ENCODE measurements at regions not wholly inside any gene's neighbourhood (a gene's known extent, or its start where the extent isn't known, plus 50 kb on each side); places are given as distances from the start of the nearest gene placed in this dataset.

- Mint-ChIP-seq H3K27ac (no peak overlapping the region), H3K4me3 (no peak overlapping the region)
- H3K27ac ChIP-seq (ENCODE audit: low read depth, low read length): no peak overlapping the region
Measured at GRCh38 chr2:133768256-133768655, 200.0 kb upstream of the NCKAP5 start.

GRCh38 chr2:133768658-133769435 lies 200.6 kb upstream of the NCKAP5 start:
- Mint-ChIP-seq H3K27ac (no peak overlapping the region), H3K4me1 (peaks cover 4% of the 10 kb centered on the region), H3K9me3 (no peaks in the 10 kb centered on the region), H3K27me3 (ENCODE audit: insufficient read depth) (peaks cover 5% of the 10 kb centered on the region), H3K36me3 (ENCODE audit: low read depth) (no peaks in the 10 kb centered on the region), H3K4me3 (no peak overlapping the region)
- Histone ChIP-seq H3K9me3 (ENCODE audit: control insufficient read depth, low read length) (no peaks in the 10 kb centered on the region), H3K4me3 (ENCODE audit: low read length) (no peak overlapping the region), H3K9ac (ENCODE audit: extremely low read depth, low read length, poor library complexity, severe bottlenecking) (no peak overlapping the region), H3K36me3 (ENCODE audit: control insufficient read depth, insufficient read depth, low read length) (no peaks in the 10 kb centered on the region), H3K27ac (ENCODE audit: low read depth, low read length) (no peak overlapping the region), H3K27me3 (ENCODE audit: control insufficient read depth, insufficient read depth, low read length, poor library complexity, severe bottlenecking) (peaks cover 11% of the 10 kb centered on the region), H3K4me1 (ENCODE audit: control insufficient read depth, insufficient read depth, low read length) (no peaks in the 10 kb centered on the region)
- TF ChIP-seq CTCF (conservative IDR thresholded peaks at IDR 0.05): no peak
- DNase-seq: no peak
- WGBS, 2 experiments (ENCODE audit: insufficient coverage in 1 of 2, insufficient read length in 1 of 2): 92 to 98% methylated on average over 5 to 6 of the region's 6 CpGs

More at GRCh38 chr2:133768256-133768655, 200.0 kb upstream of the NCKAP5 start:
- H3K36me3 ChIP-seq (ENCODE audit: control insufficient read depth, insufficient read depth, low read length): no peaks in the 10 kb centered on the region
- no peaks in the 10 kb centered on the region for H3K4me1 ChIP-seq (ENCODE audit: control insufficient read depth, insufficient read depth, low read length)
- Mint-ChIP-seq H3K9me3 (no peaks in the 10 kb centered on the region), H3K27me3 (ENCODE audit: insufficient read depth) (peaks cover 5% of the 10 kb centered on the region), H3K4me1 (peaks cover 4% of the 10 kb centered on the region), H3K36me3 (ENCODE audit: low read depth) (no peaks in the 10 kb centered on the region)
- H3K9ac ChIP-seq (ENCODE audit: extremely low read depth, low read length, poor library complexity, severe bottlenecking): no peak overlapping the region
- H3K9me3 ChIP-seq (ENCODE audit: control insufficient read depth, low read length): no peaks in the 10 kb centered on the region
- WGBS, 2 experiments (ENCODE audit: insufficient coverage in 1 of 2, insufficient read length in 1 of 2): 96 to 100% methylated on average over 2 of the region's 2 CpGs
- no peak overlapping the region for H3K4me3 ChIP-seq (ENCODE audit: low read length)
- H3K27me3 ChIP-seq (ENCODE audit: control insufficient read depth, insufficient read depth, low read length, poor library complexity, severe bottlenecking): peaks cover 11% of the 10 kb centered on the region
- DNase-seq: no peak
- no peak for TF ChIP-seq CTCF (conservative IDR thresholded peaks at IDR 0.05)

DNA sequence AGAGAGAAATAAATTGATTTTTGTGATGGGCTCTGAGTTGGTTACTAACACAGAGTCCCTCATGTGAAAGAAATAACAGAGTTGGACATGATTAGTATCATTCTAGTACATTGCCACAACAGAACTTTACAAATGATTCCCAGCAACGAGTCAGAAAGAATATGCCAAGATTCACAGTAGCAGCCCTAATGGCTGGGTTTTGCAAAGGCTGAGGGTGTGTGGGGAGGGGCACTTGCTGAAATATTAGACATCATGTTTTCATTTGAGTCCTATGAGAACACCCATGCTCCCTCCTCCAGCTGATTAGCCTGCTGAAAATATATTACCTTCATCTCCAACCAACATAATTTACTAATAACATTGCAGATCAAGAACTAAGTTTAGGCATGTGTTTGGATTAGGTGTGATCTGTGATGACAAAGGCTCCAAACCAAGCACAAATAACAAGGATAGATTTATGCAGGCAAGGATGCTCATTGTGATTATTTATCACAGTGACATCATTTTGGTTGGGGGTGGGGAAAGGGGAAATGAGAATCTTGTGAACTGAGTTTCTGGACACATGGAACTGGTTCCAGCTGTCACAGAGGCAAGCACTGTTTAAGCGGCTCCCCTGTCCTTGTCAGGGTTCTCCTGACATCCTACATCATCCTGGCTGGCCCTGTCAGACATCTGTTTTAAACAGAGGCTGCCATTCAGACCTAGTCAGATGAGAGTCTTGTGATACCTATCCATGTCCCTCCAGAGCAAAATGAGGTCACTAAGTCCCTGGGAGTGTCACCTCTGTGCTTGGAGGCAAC lies 205.8 kb upstream of the NCKAP5 start:
- Mint-ChIP-seq H3K4me1 (no peaks in the 10 kb centered on the region), H3K4me3 (no peak overlapping the region), H3K27ac (no peak overlapping the region), H3K27me3 (ENCODE audit: insufficient read depth) (peaks cover 5% of the 10 kb centered on the region), H3K9me3 (no peaks in the 10 kb centered on the region), H3K36me3 (ENCODE audit: low read depth) (no peaks in the 10 kb centered on the region)
- Histone ChIP-seq H3K9ac (ENCODE audit: extremely low read depth, low read length, poor library complexity, severe bottlenecking) (no peak overlapping the region), H3K4me3 (ENCODE audit: low read length) (no peak overlapping the region), H3K36me3 (ENCODE audit: control insufficient read depth, insufficient read depth, low read length) (no peaks in the 10 kb centered on the region), H3K27me3 (ENCODE audit: control insufficient read depth, insufficient read depth, low read length, poor library complexity, severe bottlenecking) (peaks cover 26% of the 10 kb centered on the region), H3K4me1 (ENCODE audit: control insufficient read depth, insufficient read depth, low read length) (no peaks in the 10 kb centered on the region), H3K9me3 (ENCODE audit: control insufficient read depth, low read length) (no peaks in the 10 kb centered on the region), H3K27ac (ENCODE audit: low read depth, low read length) (no peak overlapping the region)
- 89 to 92% methylated on average over 1 to 2 of the region's 2 CpGs for WGBS, 2 experiments (ENCODE audit: insufficient coverage in 1 of 2, insufficient read length in 1 of 2)
- no peak for TF ChIP-seq CTCF (conservative IDR thresholded peaks at IDR 0.05)
- DNase-seq: no peak
